CD14-positive monocyte (primary cell): ENCODE measurements at regions not wholly inside any gene's neighbourhood (a gene's known extent, or its start where the extent isn't known, plus 50 kb on each side); places are given as distances from the start of the nearest gene placed in this dataset.

Experiments
- DNase-seq, 3 donors: peaks; one replicate each; pipeline ENCODE4 v3.0.0-alpha.2; 2011 to 2022
- H2AFZ ChIP-seq: 2 replicates; pipeline ENCODE4 v1.6.0; 2012; ENCODE audit warnings: mild to moderate bottlenecking, low read depth, low read length, inconsistent platforms; ENCODE audit not compliant: insufficient read depth, poor library complexity, severe bottlenecking
- H3K27ac ChIP-seq, 2 donors: 1 replicate in 1 of 2; 2 replicates in 1 of 2; pipeline ENCODE4 v1.5.1; 2012 to 2013; ENCODE audit warnings: low read length in 2 of 2, control low read depth in 1 of 2, inconsistent platforms in 1 of 2, low read depth in 1 of 2, mild to moderate bottlenecking in 1 of 2
- H3K27me3 ChIP-seq, 2 donors: one replicate each; pipeline versions ENCODE4 v1.6.0 to v1.6.1; 2011 to 2013; ENCODE audit warnings: low read length in 2 of 2; ENCODE audit not compliant: control insufficient read depth in 2 of 2, insufficient read depth in 2 of 2
- H3K36me3 ChIP-seq, 2 donors: replicated peaks in 1 of 2; 1 replicate in 1 of 2; 2 replicates in 1 of 2; pipeline versions ENCODE4 v1.5.1 to v1.6.1; 2012 to 2013; ENCODE audit warnings: low read length in 2 of 2, control low read depth in 1 of 2, inconsistent platforms in 1 of 2, mild to moderate bottlenecking in 1 of 2; ENCODE audit not compliant: insufficient read depth in 2 of 2, control insufficient read depth in 1 of 2
- H3K4me1 ChIP-seq, 2 donors: 1 replicate in 1 of 2; 2 replicates in 1 of 2; pipeline versions ENCODE4 v1.5.1 to v1.6.1; 2012 to 2013; ENCODE audit warnings: low read length in 2 of 2, control low read depth in 1 of 2, inconsistent platforms in 1 of 2, mild to moderate bottlenecking in 1 of 2, moderate library complexity in 1 of 2; ENCODE audit not compliant: insufficient read depth in 2 of 2, control insufficient read depth in 1 of 2
- H3K4me2 ChIP-seq: replicated peaks from 2 replicates; pipeline ENCODE3; 2012; ENCODE audit warnings: low read length, moderate library complexity, mild to moderate bottlenecking; ENCODE audit not compliant: poor library complexity, severe bottlenecking; ENCODE audit errors: extremely low read depth
- H3K4me3 ChIP-seq, 3 experiments: fragments of 200-600 bp in 1 of 3; sonication (generic) in 1 of 3; replicated peaks in 1 of 3; 1 replicate in 2 of 3; 2 replicates in 1 of 3; pipeline ENCODE4 v1.5.1; 2011 to 2013; ENCODE audit warnings: low read length in 3 of 3, mild to moderate bottlenecking in 3 of 3, control low read depth in 2 of 3, low read depth in 2 of 3, inconsistent platforms in 1 of 3, moderate library complexity in 1 of 3
- H3K79me2 ChIP-seq: 2 replicates; pipeline ENCODE4 v1.6.0; 2012; ENCODE audit warnings: mild to moderate bottlenecking, control low read depth, inconsistent platforms, low read length, moderate library complexity; ENCODE audit not compliant: insufficient read depth
- H3K9ac ChIP-seq: 2 replicates; pipeline ENCODE4 v1.6.0; 2017; ENCODE audit warnings: low read length, mild to moderate bottlenecking; ENCODE audit not compliant: insufficient read depth, poor library complexity, severe bottlenecking
- H3K9me3 ChIP-seq, 2 donors: replicated peaks in 1 of 2; 1 replicate in 1 of 2; 2 replicates in 1 of 2; pipeline versions ENCODE4 v1.5.1 to v1.6.1; 2012 to 2013; ENCODE audit warnings: low read length in 2 of 2, control low read depth in 1 of 2; ENCODE audit not compliant: control insufficient read depth in 1 of 2, insufficient read depth in 1 of 2
- H4K20me1 ChIP-seq: 2 replicates; pipeline ENCODE4 v1.6.0; 2012; ENCODE audit warnings: mild to moderate bottlenecking, low read length, control low read depth, moderate library complexity; ENCODE audit not compliant: insufficient read depth
- H3K27ac Mint-ChIP-seq, 7 donors: one replicate each; pipeline ENCODE4 v1.8.0; 2020; ENCODE audit warnings: mild to moderate bottlenecking in 7 of 7, mixed read lengths in 7 of 7, moderate library complexity in 6 of 7, inconsistent platforms in 2 of 7
- H3K27me3 Mint-ChIP-seq, 3 donors: one replicate each; pipeline ENCODE4 v1.8.0; 2021 to 2022; ENCODE audit warnings: low read depth in 3 of 3, mild to moderate bottlenecking in 3 of 3, mixed read lengths in 3 of 3, moderate library complexity in 3 of 3, inconsistent platforms in 1 of 3
- H3K36me3 Mint-ChIP-seq, 2 donors: one replicate each; pipeline ENCODE4 v1.8.0; 2020; ENCODE audit warnings: mixed read lengths in 2 of 2, inconsistent platforms in 1 of 2, mild to moderate bottlenecking in 1 of 2
- H3K4me1 Mint-ChIP-seq: one replicate; pipeline ENCODE4 v1.8.0; 2020; ENCODE audit warnings: mild to moderate bottlenecking, mixed read lengths
- H3K4me3 Mint-ChIP-seq, 2 donors: one replicate each; pipeline ENCODE4 v1.8.0; 2020; ENCODE audit warnings: mild to moderate bottlenecking in 2 of 2, mixed read lengths in 2 of 2, moderate library complexity in 1 of 2
- H3K9me3 Mint-ChIP-seq, 7 donors: one replicate each; pipeline ENCODE4 v1.8.0; 2020 to 2022; ENCODE audit warnings: mixed read lengths in 7 of 7, mild to moderate bottlenecking in 6 of 7, moderate library complexity in 6 of 7, inconsistent platforms in 2 of 7
- CTCF ChIP-seq: fragments of 200-600 bp; IDR thresholded peaks from one replicate; pipeline ENCODE4 v1.8.0; 2022; ENCODE audit warnings: antibody characterized with exemption, mild to moderate bottlenecking
- WGBS: methylation state at CpG from one replicate; pipeline ENCODE4 v1.1.5; 2013; ENCODE audit warnings: missing lambda C conversion rate; ENCODE audit not compliant: insufficient coverage; 5-methylcytosine and 5-hydroxymethylcytosine counted together
- intact Hi-C, 2 donors: fragments of 100-400 bp; cut with micrococcal nuclease; formaldehyde crosslinking; loops; one replicate each; pipeline versions ENCODE4 v1.15.0 to v1.15.1; 2023

DNA sequence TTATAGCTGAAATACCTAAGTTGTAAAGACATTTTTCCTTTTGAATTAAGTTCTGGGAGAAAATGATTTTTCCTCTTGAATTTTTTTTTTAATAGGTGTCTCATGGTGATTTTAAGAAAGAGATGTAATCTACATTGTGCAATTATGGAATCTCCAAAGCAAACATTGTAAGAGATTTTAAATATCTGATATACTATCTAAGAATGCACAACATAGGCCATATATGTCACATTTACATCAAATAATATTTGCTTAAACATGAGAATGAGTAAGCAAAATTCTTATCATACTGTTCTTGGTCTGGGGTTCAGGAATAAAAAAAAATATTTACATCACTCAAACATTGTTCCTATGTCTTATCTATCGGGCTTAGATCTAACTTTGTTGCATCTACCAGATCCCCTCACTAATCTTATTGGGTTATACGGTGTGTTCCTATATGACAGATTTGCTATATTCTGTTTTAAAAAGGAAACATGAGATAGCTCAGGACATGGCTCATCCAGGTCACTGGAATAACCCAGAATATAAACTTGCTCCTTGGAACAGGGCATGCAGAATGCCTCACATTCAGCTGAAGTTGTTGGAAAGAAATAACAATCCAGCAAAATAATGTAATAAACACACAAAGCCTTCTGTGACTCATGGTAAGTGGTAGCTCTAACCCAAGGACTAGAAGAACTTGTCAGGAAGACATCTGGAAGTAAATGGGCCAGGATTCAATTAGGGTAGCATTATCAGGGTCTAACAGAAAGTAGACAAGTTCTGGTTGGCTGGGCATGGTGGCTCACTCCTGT is 794.7 kb downstream of the IPMK start:
- no peak overlapping the region for H3K27ac Mint-ChIP-seq
- no peaks in the 10 kb centered on the region for H3K9me3 ChIP-seq

GRCh38 chr10:57468894-57469432 is 798.7 kb downstream of the IPMK start:
- no peak overlapping the region for H3K4me2 ChIP-seq
- 50% methylated on average over 2 of the region's 4 CpGs for WGBS
- no peak for DNase-seq
- H2AFZ ChIP-seq: no peak overlapping the region
- H4K20me1 ChIP-seq: no peaks in the 10 kb centered on the region
- Mint-ChIP-seq H3K27me3 (peaks cover 0 to 1% (median 0%) of the 10 kb centered on the region in 3 donors), H3K4me1 (no peaks in the 10 kb centered on the region), H3K4me3 (no peak overlapping the region), H3K27ac (no peak overlapping the region), H3K36me3 (no peaks in the 10 kb centered on the region), H3K9me3 (no peaks in the 10 kb centered on the region)
- H3K27me3 ChIP-seq: no peaks in the 10 kb centered on the region
- intact Hi-C loops: no loop called here
- no peaks in the 10 kb centered on the region for H3K9me3 ChIP-seq
- no peak overlapping the region for H3K27ac ChIP-seq
- TF ChIP-seq CTCF: no peak
- no peak overlapping the region for H3K9ac ChIP-seq
- H3K36me3 ChIP-seq: no peaks in the 10 kb centered on the region
- H3K4me1 ChIP-seq: no peaks in the 10 kb centered on the region
- H3K79me2 ChIP-seq: no peaks in the 10 kb centered on the region
- no peak overlapping the region for H3K4me3 ChIP-seq

More for the DNA sequence above, 794.7 kb downstream of the IPMK start:
- no peak for DNase-seq
- Histone ChIP-seq H3K4me2 (no peak overlapping the region), H3K79me2 (no peaks in the 10 kb centered on the region), H3K27ac (no peak overlapping the region), H3K36me3 (no peaks in the 10 kb centered on the region), H2AFZ (no peak overlapping the region), H3K4me1 (no peaks in the 10 kb centered on the region), H3K4me3 (no peak overlapping the region), H3K27me3 (no peaks in the 10 kb centered on the region), H3K9ac (no peak overlapping the region), H4K20me1 (no peaks in the 10 kb centered on the region)
- H3K4me1 Mint-ChIP-seq: no peaks in the 10 kb centered on the region
- H3K9me3 Mint-ChIP-seq: peaks cover 0 to 5% (median 0%) of the 10 kb centered on the region in 7 donors
- intact Hi-C loops: no loop called here
- TF ChIP-seq CTCF: no peak
- no CpG with 5 or more reads among the region's 2 CpGs for whole genome bisulfite sequencing
- H3K36me3 Mint-ChIP-seq: no peaks in the 10 kb centered on the region
- H3K4me3 Mint-ChIP-seq: no peak overlapping the region
- H3K27me3 Mint-ChIP-seq: peaks cover 0 to 1% (median 0%) of the 10 kb centered on the region in 3 donors
